ENCODE measurements at regions not wholly inside any gene's neighbourhood (a gene's known extent, or its start where the extent isn't known, plus 50 kb on each side); places are given as distances from the start of the nearest gene placed in this dataset.
"Not testable (repeated sequence)": the region's sequence is repeated elsewhere in the genome, so short reads cannot be mapped to it uniquely, and the experiment has no call there.

DNA sequence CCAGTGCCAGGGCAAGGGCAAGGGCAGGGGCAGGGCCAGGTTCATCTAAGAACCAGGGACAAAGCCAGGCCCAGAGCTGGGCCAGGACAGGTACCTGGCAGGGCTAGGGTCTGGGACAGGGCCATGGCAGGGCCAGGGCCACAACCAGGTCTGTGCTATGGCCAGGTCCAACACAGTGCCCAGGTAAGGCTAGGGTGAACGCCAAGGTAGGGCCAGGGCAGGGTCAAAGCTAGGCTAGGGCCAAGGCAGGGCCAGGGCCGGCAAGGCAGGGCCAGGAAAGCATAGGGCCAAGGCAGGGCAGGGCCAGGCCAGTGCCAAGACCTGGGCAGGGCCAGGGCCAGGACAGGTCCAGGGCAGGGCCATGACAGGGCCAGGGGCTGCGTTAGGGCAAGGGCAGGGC lies 398.7 kb downstream of the GOLGA6L6 start:
- TF ChIP-seq ETV6 (CRISPR knock-in tag; IDR thresholded peaks at IDR 0.05); NR2C2 (CRISPR knock-in tag; IDR thresholded peaks at IDR 0.05); ZBTB21 (CRISPR knock-in tag; IDR thresholded peaks at IDR 0.05; ENCODE audit: borderline replicate concordance); GABPB1 (CRISPR knock-in tag; IDR thresholded peaks at IDR 0.05); IRF2 (CRISPR knock-in tag; IDR thresholded peaks at IDR 0.05; ENCODE audit: borderline replicate concordance, low read depth): not testable (repeated sequence)
- TF ChIP-seq, protein P1, sequence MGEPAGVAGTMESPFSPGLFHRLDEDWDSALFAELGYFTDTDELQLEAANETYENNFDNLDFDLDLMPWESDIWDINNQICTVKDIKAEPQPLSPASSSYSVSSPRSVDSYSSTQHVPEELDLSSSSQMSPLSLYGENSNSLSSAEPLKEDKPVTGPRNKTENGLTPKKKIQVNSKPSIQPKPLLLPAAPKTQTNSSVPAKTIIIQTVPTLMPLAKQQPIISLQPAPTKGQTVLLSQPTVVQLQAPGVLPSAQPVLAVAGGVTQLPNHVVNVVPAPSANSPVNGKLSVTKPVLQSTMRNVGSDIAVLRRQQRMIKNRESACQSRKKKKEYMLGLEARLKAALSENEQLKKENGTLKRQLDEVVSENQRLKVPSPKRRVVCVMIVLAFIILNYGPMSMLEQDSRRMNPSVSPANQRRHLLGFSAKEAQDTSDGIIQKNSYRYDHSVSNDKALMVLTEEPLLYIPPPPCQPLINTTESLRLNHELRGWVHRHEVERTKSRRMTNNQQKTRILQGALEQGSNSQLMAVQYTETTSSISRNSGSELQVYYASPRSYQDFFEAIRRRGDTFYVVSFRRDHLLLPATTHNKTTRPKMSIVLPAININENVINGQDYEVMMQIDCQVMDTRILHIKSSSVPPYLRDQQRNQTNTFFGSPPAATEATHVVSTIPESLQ (CRISPR knock-in tag; IDR thresholded peaks at IDR 0.05): not testable (repeated sequence)
- TF ChIP-seq, protein P2, sequence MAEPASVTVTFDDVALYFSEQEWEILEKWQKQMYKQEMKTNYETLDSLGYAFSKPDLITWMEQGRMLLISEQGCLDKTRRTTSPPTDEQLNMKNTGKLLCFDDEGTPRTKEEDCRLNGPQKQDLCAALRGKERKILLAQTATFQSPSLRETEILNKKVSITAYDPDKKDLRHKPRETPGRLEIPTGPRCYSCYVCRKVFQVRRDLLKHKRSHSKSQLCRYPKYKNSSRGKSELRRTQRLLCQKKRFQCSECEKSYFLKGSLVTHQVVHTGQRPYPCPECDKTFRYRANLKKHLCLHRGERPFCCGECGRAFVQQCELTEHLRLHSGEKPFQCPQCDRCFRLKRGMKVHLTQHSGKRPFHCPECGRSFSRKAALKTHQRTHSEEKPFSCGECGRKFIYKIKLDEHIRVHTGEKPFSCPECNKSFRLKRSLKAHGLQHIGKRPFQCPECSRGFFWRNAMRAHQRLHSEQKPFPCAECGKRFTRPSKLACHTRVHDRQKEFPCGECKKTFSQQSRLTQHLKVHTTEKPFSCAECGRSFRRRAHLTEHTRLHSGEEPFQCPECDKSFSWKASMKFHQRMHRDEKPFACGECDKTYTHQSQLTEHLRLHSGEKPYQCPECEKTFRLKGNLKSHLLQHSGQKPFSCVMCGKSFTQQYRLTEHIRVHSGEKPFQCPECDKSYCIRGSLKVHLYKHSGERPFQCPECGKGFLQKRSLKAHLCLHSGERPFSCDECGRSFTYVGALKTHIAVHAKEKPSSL (CRISPR knock-in tag; conservative IDR thresholded peaks at IDR 0.05): not testable (repeated sequence)
- TF ChIP-seq, protein P3, sequence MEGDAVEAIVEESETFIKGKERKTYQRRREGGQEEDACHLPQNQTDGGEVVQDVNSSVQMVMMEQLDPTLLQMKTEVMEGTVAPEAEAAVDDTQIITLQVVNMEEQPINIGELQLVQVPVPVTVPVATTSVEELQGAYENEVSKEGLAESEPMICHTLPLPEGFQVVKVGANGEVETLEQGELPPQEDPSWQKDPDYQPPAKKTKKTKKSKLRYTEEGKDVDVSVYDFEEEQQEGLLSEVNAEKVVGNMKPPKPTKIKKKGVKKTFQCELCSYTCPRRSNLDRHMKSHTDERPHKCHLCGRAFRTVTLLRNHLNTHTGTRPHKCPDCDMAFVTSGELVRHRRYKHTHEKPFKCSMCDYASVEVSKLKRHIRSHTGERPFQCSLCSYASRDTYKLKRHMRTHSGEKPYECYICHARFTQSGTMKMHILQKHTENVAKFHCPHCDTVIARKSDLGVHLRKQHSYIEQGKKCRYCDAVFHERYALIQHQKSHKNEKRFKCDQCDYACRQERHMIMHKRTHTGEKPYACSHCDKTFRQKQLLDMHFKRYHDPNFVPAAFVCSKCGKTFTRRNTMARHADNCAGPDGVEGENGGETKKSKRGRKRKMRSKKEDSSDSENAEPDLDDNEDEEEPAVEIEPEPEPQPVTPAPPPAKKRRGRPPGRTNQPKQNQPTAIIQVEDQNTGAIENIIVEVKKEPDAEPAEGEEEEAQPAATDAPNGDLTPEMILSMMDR (IDR thresholded peaks at IDR 0.05): not testable (repeated sequence)
- TF ChIP-seq, protein P4, sequence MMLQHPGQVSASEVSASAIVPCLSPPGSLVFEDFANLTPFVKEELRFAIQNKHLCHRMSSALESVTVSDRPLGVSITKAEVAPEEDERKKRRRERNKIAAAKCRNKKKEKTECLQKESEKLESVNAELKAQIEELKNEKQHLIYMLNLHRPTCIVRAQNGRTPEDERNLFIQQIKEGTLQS (CRISPR knock-in tag; conservative IDR thresholded peaks at IDR 0.05): not testable (repeated sequence)
- TF ChIP-seq, protein P5, sequence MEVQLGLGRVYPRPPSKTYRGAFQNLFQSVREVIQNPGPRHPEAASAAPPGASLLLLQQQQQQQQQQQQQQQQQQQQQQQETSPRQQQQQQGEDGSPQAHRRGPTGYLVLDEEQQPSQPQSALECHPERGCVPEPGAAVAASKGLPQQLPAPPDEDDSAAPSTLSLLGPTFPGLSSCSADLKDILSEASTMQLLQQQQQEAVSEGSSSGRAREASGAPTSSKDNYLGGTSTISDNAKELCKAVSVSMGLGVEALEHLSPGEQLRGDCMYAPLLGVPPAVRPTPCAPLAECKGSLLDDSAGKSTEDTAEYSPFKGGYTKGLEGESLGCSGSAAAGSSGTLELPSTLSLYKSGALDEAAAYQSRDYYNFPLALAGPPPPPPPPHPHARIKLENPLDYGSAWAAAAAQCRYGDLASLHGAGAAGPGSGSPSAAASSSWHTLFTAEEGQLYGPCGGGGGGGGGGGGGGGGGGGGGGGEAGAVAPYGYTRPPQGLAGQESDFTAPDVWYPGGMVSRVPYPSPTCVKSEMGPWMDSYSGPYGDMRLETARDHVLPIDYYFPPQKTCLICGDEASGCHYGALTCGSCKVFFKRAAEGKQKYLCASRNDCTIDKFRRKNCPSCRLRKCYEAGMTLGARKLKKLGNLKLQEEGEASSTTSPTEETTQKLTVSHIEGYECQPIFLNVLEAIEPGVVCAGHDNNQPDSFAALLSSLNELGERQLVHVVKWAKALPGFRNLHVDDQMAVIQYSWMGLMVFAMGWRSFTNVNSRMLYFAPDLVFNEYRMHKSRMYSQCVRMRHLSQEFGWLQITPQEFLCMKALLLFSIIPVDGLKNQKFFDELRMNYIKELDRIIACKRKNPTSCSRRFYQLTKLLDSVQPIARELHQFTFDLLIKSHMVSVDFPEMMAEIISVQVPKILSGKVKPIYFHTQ (CRISPR knock-in tag; IDR thresholded peaks at IDR 0.05): not testable (repeated sequence)
